ENCODE measurements at regions not wholly inside any gene's neighbourhood (a gene's known extent, or its start where the extent isn't known, plus 50 kb on each side); places are given as distances from the start of the nearest gene placed in this dataset.

- intact Hi-C loops (cut with DNase I), result no loop called here
- WGBS (ENCODE audit: insufficient coverage, low coverage, low lambda C conversion rate, missing lambda C conversion rate), result 90% methylated on average over 11 of the region's 16 CpGs
- TF ChIP-seq CTCF (IDR thresholded peaks at IDR 0.05), result no peak
- no peak for TF ChIP-seq POLR2A (IDR thresholded peaks at IDR 0.05)
- Histone ChIP-seq H3K27me3 (no peaks in the 10 kb centered on the region), H3K36me3 (no peaks in the 10 kb centered on the region), H3K4me3 (no peak overlapping the region), H3K27ac (no peak overlapping the region), H3K9me3 (no peaks in the 10 kb centered on the region), H3K4me1 (peaks cover 0 to 7% (median 0%) of the 10 kb centered on the region in 4 donors)
- ATAC-seq (no peak), DNase-seq (no peak)
Observed at GRCh38 chr16:79298894-79299799, 301.4 kb downstream of the MAF start.

- TF ChIP-seq CTCF (IDR thresholded peaks at IDR 0.05) (no peak), POLR2A (IDR thresholded peaks at IDR 0.05) (no peak)
- Histone ChIP-seq H3K36me3 (no peaks in the 10 kb centered on the region), H3K27ac (no peak overlapping the region), H3K9me3 (no peaks in the 10 kb centered on the region), H3K4me1 (peaks cover 0 to 7% (median 0%) of the 10 kb centered on the region in 4 donors), H3K27me3 (no peaks in the 10 kb centered on the region), H3K4me3 (no peak overlapping the region)
- WGBS (ENCODE audit: insufficient coverage, low coverage, low lambda C conversion rate, missing lambda C conversion rate), result 75% methylated on average over 4 of the region's 7 CpGs
- no peak for ATAC-seq
- DNase-seq, result no peak
- intact Hi-C loops (cut with DNase I), result no loop called here
Observed at GRCh38 chr16:79298476-79298875, 302.1 kb downstream of the MAF start.

GRCh38 chr16:79297805-79298204 is 302.7 kb downstream of the MAF start:
- 76% methylated on average over 3 of the region's 4 CpGs for WGBS (ENCODE audit: insufficient coverage, low coverage, low lambda C conversion rate, missing lambda C conversion rate)
- no peaks in the 10 kb centered on the region for H3K9me3 ChIP-seq
- H3K36me3 ChIP-seq, result no peaks in the 10 kb centered on the region
- intact Hi-C loops (cut with DNase I), result no loop called here
- no peak overlapping the region for H3K4me3 ChIP-seq
- ATAC-seq, result no peak
- TF ChIP-seq POLR2A (IDR thresholded peaks at IDR 0.05) (no peak), CTCF (IDR thresholded peaks at IDR 0.05) (no peak)
- DNase-seq, result no peak
- no peaks in the 10 kb centered on the region for H3K27me3 ChIP-seq
- peaks cover 0 to 7% (median 0%) of the 10 kb centered on the region in 4 donors for H3K4me1 ChIP-seq
- H3K27ac ChIP-seq, result no peak overlapping the region

GRCh38 chr16:79297296-79297695 is 303.2 kb downstream of the MAF start:
- Histone ChIP-seq H3K27ac (no peak overlapping the region), H3K4me3 (no peak overlapping the region), H3K36me3 (no peaks in the 10 kb centered on the region), H3K27me3 (no peaks in the 10 kb centered on the region), H3K9me3 (no peaks in the 10 kb centered on the region), H3K4me1 (peaks cover 0 to 7% (median 0%) of the 10 kb centered on the region in 4 donors)
- 87% methylated on average over 9 of the region's 9 CpGs for WGBS (ENCODE audit: insufficient coverage, low coverage, low lambda C conversion rate, missing lambda C conversion rate)
- ATAC-seq (no peak), DNase-seq (no peak)
- intact Hi-C loops (cut with DNase I), result no loop called here
- TF ChIP-seq CTCF (IDR thresholded peaks at IDR 0.05) (no peak), POLR2A (IDR thresholded peaks at IDR 0.05) (no peak)
